ENCODE measurements at regions not wholly inside any gene's neighbourhood (a gene's known extent, or its start where the extent isn't known, plus 50 kb on each side); places are given as distances from the start of the nearest gene placed in this dataset.

DNA sequence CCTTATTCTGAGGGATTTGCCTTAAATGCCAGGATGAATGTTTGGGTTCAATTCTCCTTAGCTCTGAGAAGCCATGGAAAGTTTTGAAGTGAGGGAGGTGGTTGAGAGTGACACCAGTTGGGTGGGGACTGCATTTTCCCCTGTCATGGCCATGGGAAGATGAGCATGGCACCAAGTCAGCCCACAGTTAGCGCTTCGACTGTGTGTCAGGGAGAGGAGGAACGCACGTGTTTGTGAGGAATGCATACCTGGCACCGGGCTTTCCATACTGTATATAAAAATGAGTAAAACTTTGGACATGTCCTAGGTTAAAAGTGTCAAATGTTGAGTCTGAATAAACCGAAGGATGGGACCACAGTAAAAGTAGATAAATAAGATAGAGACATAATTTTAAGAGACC is 187.5 kb upstream of the KL start:
- DNase-seq = no peak
- no peak overlapping the region for H3K27ac ChIP-seq (ENCODE audit: insufficient read depth in 1 of 2, low read depth in 1 of 2, low read length in 2 of 2, poor library complexity in 1 of 2, severe bottlenecking in 2 of 2)
- POLR2A ChIA-PET = no interaction called here

DNA sequence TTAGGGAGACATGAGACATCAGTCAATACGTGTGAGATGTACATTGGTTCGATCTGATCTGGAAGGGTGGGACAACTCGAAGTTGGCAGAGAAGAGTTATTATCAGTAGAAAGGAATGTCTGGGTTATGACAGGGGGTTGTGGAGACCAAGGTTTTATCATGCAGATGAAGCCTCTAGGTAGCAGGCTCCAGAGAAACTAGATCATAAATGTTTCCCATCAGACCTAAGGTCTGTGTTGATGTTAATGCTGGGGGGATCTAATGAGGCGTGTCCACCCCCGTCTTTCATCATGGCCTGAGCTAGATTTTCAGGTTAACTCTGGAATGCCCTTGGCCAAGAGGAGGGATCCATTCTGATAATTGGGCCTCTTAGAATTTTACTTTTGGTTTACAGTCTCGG is 187.0 kb upstream of the KL start:
- H3K4me1 ChIP-seq (ENCODE audit: control extremely low read depth in 1 of 4, control insufficient read depth in 4 of 4, insufficient read depth in 4 of 4, low read length in 3 of 4) = no peaks in the 10 kb centered on the region
- DNase-seq = no peak
- 98% methylated on average over 6 of the region's 6 CpGs for WGBS (ENCODE audit: insufficient coverage)
- H3K27me3 ChIP-seq (replicated peaks in 2 of 5; ENCODE audit: control insufficient read depth in 4 of 5, insufficient read depth in 5 of 5, low read length in 4 of 5) = no peaks in the 10 kb centered on the region
- ChIA-PET POLR2A (no interaction called here), CTCF (no interaction called here)
- peaks cover 0 to 9% (median 1%) of the 10 kb centered on the region in 5 experiments for H3K9me3 ChIP-seq (ENCODE audit: control extremely low read depth in 1 of 5, control insufficient read depth in 4 of 5, insufficient read depth in 2 of 5, low read depth in 1 of 5, low read length in 4 of 5)
- H3K36me3 ChIP-seq (ENCODE audit: control insufficient read depth in 4 of 4, insufficient read depth in 4 of 4, low read length in 3 of 4) = no peaks in the 10 kb centered on the region
- no peak overlapping the region for H3K4me3 ChIP-seq (ENCODE audit: control insufficient read depth in 1 of 7, extremely low read depth in 1 of 7, insufficient read depth in 4 of 7, low read depth in 2 of 7, low read length in 6 of 7)
- no peak overlapping the region for H3K27ac ChIP-seq (ENCODE audit: insufficient read depth in 1 of 2, low read depth in 1 of 2, low read length in 2 of 2, poor library complexity in 1 of 2, severe bottlenecking in 2 of 2)

More for the DNA sequence above, 187.5 kb upstream of the KL start:
- H3K4me3 ChIP-seq (ENCODE audit: control insufficient read depth in 1 of 7, extremely low read depth in 1 of 7, insufficient read depth in 4 of 7, low read depth in 2 of 7, low read length in 6 of 7) = no peak overlapping the region
- H3K9me3 ChIP-seq (ENCODE audit: control extremely low read depth in 1 of 5, control insufficient read depth in 4 of 5, insufficient read depth in 2 of 5, low read depth in 1 of 5, low read length in 4 of 5) = peaks cover 0 to 5% (median 1%) of the 10 kb centered on the region in 5 experiments
- H3K36me3 ChIP-seq (ENCODE audit: control insufficient read depth in 4 of 4, insufficient read depth in 4 of 4, low read length in 3 of 4) = no peaks in the 10 kb centered on the region
- WGBS (ENCODE audit: insufficient coverage) = 97% methylated on average over 6 of the region's 6 CpGs
- no peaks in the 10 kb centered on the region for H3K4me1 ChIP-seq (ENCODE audit: control extremely low read depth in 1 of 4, control insufficient read depth in 4 of 4, insufficient read depth in 4 of 4, low read length in 3 of 4)
- H3K27me3 ChIP-seq (replicated peaks in 2 of 5; ENCODE audit: control insufficient read depth in 4 of 5, insufficient read depth in 5 of 5, low read length in 4 of 5) = no peaks in the 10 kb centered on the region
- CTCF ChIA-PET = no interaction called here

DNA sequence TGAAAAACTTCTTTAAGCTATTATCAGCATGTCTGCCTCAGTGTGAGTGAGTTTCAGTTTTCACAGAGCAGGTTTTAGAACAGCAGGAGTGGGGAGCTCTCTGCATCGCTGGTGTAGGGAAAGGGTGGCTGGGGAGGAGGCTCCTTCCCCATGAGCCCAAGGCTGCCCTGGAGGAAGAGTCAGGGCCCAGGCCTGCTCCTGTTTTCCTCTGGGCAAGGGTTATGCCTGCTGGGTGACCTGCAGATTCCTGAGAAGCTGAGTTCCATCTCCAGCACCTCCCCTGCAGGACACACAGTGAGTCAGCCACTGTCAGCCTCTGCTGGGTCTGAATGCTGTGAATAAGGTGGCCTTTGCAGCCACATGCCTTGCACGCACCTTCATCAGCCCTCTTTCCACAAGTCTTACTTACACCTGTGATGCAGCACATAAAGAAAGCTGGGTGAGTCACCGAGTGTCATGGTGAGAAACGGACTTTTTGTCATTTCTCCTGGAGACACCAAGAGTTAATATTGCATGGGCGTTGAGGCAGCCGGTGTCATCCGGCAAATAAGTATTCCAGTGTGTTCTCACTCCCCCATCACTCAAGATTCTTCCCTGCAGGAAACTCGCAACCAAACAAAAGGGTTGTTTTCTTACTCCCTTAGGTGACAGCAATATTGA is 186.4 kb upstream of the KL start:
- Histone ChIP-seq H3K36me3 (ENCODE audit: control insufficient read depth in 4 of 4, insufficient read depth in 4 of 4, low read length in 3 of 4) (no peaks in the 10 kb centered on the region), H3K9me3 (ENCODE audit: control extremely low read depth in 1 of 5, control insufficient read depth in 4 of 5, insufficient read depth in 2 of 5, low read depth in 1 of 5, low read length in 4 of 5) (peaks cover 0 to 13% (median 3%) of the 10 kb centered on the region in 5 experiments), H3K4me1 (ENCODE audit: control extremely low read depth in 1 of 4, control insufficient read depth in 4 of 4, insufficient read depth in 4 of 4, low read length in 3 of 4) (no peaks in the 10 kb centered on the region), H3K4me3 (ENCODE audit: control insufficient read depth in 1 of 7, extremely low read depth in 1 of 7, insufficient read depth in 4 of 7, low read depth in 2 of 7, low read length in 6 of 7) (no peak overlapping the region), H3K27me3 (replicated peaks in 2 of 5; ENCODE audit: control insufficient read depth in 4 of 5, insufficient read depth in 5 of 5, low read length in 4 of 5) (no peaks in the 10 kb centered on the region), H3K27ac (ENCODE audit: insufficient read depth in 1 of 2, low read depth in 1 of 2, low read length in 2 of 2, poor library complexity in 1 of 2, severe bottlenecking in 2 of 2) (no peak overlapping the region)
- no peak for DNase-seq
- ChIA-PET CTCF (no interaction called here), POLR2A (no interaction called here)
- WGBS (ENCODE audit: insufficient coverage) = 98% methylated on average over 8 of the region's 8 CpGs

DNA sequence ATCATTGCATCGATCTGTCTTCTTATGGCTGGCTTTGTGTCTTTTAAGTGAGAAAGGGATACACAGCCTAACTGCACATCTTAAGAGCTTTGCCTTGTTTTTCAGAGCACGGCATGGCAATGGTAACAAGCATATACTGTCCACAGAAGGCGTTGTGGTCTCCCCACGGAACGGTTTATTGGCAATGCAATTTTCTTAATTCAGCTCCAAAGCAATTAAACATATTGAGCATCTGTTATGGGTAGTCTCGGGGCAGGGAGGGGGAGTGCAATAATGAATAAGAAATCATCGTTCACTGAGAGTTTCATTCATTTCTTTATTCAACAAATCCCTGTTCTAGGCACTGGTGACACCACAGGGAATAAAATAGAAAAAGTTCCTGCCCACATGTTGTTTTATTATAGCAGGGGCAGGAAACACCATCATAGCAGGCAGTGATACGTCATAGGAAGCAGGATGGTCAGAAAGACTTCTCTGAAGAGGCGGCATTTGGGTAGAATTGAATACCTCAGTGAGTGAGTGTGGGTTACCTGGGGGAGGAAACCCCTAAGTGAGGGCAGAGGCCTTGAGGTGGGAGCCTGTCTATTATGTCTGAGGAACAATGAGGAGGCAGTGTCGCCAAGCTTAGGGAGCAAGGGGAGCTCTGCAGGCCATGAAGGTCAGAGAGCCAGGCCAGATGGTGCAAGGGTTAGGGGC is 185.7 kb upstream of the KL start:
- WGBS (ENCODE audit: insufficient coverage) = 97% methylated on average over 7 of the region's 10 CpGs
- CTCF ChIA-PET = no interaction called here
- Histone ChIP-seq H3K4me3 (ENCODE audit: control insufficient read depth in 1 of 7, extremely low read depth in 1 of 7, insufficient read depth in 4 of 7, low read depth in 2 of 7, low read length in 6 of 7) (no peak overlapping the region), H3K9me3 (ENCODE audit: control extremely low read depth in 1 of 5, control insufficient read depth in 4 of 5, insufficient read depth in 2 of 5, low read depth in 1 of 5, low read length in 4 of 5) (peaks cover 0 to 16% (median 6%) of the 10 kb centered on the region in 5 experiments), H3K27ac (ENCODE audit: insufficient read depth in 1 of 2, low read depth in 1 of 2, low read length in 2 of 2, poor library complexity in 1 of 2, severe bottlenecking in 2 of 2) (no peak overlapping the region), H3K36me3 (ENCODE audit: control insufficient read depth in 4 of 4, insufficient read depth in 4 of 4, low read length in 3 of 4) (no peaks in the 10 kb centered on the region), H3K4me1 (ENCODE audit: control extremely low read depth in 1 of 4, control insufficient read depth in 4 of 4, insufficient read depth in 4 of 4, low read length in 3 of 4) (no peaks in the 10 kb centered on the region), H3K27me3 (replicated peaks in 2 of 5; ENCODE audit: control insufficient read depth in 4 of 5, insufficient read depth in 5 of 5, low read length in 4 of 5) (no peaks in the 10 kb centered on the region)
- POLR2A ChIA-PET = no interaction called here
- no peak for DNase-seq

DNA sequence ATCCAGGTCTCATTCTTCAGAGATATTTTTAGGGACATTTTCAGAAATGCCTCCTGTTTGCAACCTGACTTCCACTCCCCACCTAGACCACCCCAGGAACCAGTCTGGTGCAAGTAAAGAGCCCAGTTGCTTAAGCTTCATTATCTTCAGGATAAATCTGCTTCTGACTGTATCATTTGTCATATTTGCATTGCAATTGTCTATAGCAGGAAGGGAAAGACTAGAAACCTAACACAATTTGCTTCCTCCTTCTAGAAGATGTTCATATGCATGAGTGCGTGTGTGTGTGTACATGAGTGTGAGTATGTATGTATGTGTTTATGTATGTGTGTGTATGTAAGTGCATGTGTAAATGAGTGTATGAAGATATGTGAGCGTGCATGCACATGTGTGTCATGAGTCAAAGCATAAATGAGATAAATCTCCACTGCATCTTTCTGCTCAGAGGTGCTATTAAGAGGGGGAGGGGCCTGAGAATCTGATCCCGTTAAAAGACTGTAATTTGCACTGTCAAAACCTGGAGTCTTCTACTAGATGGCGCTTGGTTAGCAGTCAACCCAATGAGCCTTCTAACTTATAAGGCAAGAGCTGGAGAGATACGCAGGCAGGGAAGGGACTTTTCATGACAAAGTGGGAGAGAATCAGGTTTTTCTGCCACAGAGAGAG is 178.8 kb upstream of the KL start:
- Histone ChIP-seq H3K9me3 (ENCODE audit: control extremely low read depth in 1 of 5, control insufficient read depth in 4 of 5, insufficient read depth in 2 of 5, low read depth in 1 of 5, low read length in 4 of 5) (peaks cover 0 to 16% (median 6%) of the 10 kb centered on the region in 5 experiments), H3K36me3 (ENCODE audit: control insufficient read depth in 4 of 4, insufficient read depth in 4 of 4, low read length in 3 of 4) (no peaks in the 10 kb centered on the region), H3K27me3 (replicated peaks in 2 of 5; ENCODE audit: control insufficient read depth in 4 of 5, insufficient read depth in 5 of 5, low read length in 4 of 5) (no peaks in the 10 kb centered on the region), H3K27ac (ENCODE audit: insufficient read depth in 1 of 2, low read depth in 1 of 2, low read length in 2 of 2, poor library complexity in 1 of 2, severe bottlenecking in 2 of 2) (no peak overlapping the region), H3K4me1 (ENCODE audit: control extremely low read depth in 1 of 4, control insufficient read depth in 4 of 4, insufficient read depth in 4 of 4, low read length in 3 of 4) (peaks cover 5 to 29% (median 16%) of the 10 kb centered on the region in 4 experiments), H3K4me3 (ENCODE audit: control insufficient read depth in 1 of 7, extremely low read depth in 1 of 7, insufficient read depth in 4 of 7, low read depth in 2 of 7, low read length in 6 of 7) (no peak overlapping the region)
- POLR2A ChIA-PET = no interaction called here
- peak in 2 of 3 donors; percentile 36 to 54 for DNase-seq
- WGBS (ENCODE audit: insufficient coverage) = 85% methylated on average over 5 of the region's 5 CpGs
- CTCF ChIA-PET = no interaction called here

DNA sequence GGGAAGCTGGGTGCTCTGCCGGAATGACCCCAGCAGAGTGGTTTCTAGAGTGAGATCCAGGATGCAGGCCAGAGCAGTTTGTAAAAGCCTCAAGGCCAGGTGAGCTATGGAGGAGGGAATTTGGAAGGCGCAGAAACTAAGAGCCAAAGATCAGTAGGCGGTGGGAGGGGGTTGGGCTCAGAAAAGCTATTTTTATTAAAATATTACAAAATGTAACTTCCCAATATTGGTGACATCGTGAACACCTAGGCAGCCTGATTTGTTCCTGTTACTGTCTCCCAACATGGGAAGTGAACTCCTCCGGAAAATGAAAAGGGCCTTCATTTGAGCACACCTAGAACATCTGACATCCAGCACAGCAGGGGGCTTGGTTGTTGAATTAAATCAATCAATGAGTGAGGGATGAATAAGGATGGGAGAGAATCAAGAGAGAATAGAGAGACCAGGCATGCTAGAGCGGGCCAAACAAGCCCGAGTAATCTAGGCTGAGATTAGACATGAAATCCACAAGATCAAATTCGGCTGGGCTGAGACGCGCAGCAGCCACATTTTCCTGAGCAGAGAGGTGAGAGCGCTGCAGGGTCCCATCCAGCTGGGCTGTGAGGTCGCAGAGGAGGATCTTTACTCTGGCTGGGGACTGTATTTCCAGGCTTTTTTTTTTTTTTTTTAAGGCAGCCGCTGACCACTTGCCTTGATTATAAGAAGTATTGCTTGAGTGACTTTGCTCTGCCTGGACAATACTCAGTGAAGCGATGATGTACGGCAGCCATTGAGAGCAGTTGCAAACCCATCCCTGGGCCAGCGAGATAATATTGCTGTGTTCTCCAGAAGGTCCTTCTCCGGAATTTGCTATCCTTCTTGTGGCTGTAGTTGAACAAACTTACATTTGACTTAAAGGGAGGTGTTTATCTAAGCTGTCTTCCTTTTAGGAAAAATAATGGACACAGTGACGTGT is 178.0 kb upstream of the KL start:
- ChIA-PET POLR2A (no interaction called here), CTCF (interaction anchor here (1.1 kb wide), 1 partner anchor 12 kb away, joined by 3 read pairs; no protein-coding TSS in a partner anchor)
- peaks cover 5 to 29% (median 16%) of the 10 kb centered on the region in 4 experiments for H3K4me1 ChIP-seq (ENCODE audit: control extremely low read depth in 1 of 4, control insufficient read depth in 4 of 4, insufficient read depth in 4 of 4, low read length in 3 of 4)
- H3K36me3 ChIP-seq (ENCODE audit: control insufficient read depth in 4 of 4, insufficient read depth in 4 of 4, low read length in 3 of 4) = no peaks in the 10 kb centered on the region
- peak overlapping the region in 1 of 2 experiments; percentile 12 for H3K27ac ChIP-seq (ENCODE audit: insufficient read depth in 1 of 2, low read depth in 1 of 2, low read length in 2 of 2, poor library complexity in 1 of 2, severe bottlenecking in 2 of 2)
- no peaks in the 10 kb centered on the region for H3K27me3 ChIP-seq (replicated peaks in 2 of 5; ENCODE audit: control insufficient read depth in 4 of 5, insufficient read depth in 5 of 5, low read length in 4 of 5)
- peaks cover 0 to 18% (median 7%) of the 10 kb centered on the region in 5 experiments for H3K9me3 ChIP-seq (ENCODE audit: control extremely low read depth in 1 of 5, control insufficient read depth in 4 of 5, insufficient read depth in 2 of 5, low read depth in 1 of 5, low read length in 4 of 5)
- H3K4me3 ChIP-seq (ENCODE audit: control insufficient read depth in 1 of 7, extremely low read depth in 1 of 7, insufficient read depth in 4 of 7, low read depth in 2 of 7, low read length in 6 of 7) = no peak overlapping the region
- DNase-seq = no peak
- 98% methylated on average over 14 of the region's 18 CpGs for WGBS (ENCODE audit: insufficient coverage)

Data from common myeloid progenitor, CD34-positive (primary cell).